ENCODE measurements at regions not wholly inside any gene's neighbourhood (a gene's known extent, or its start where the extent isn't known, plus 50 kb on each side); places are given as distances from the start of the nearest gene placed in this dataset.

- intact Hi-C loops (cut with micrococcal nuclease) = no loop called here
- Histone ChIP-seq H3K9me1 (replicated peaks; ENCODE audit: control insufficient read depth, extremely low read depth, insufficient read depth, low read length) (no peaks in the 10 kb centered on the region), H3K9me3 (replicated peaks; ENCODE audit: control insufficient read depth, insufficient read depth, low read length) (no peaks in the 10 kb centered on the region), H3K79me2 (ENCODE audit: control insufficient read depth, insufficient read depth, low read length) (no peaks in the 10 kb centered on the region), H3K27me3 (ENCODE audit: control insufficient read depth in 2 of 2, insufficient read depth in 2 of 2, low read length in 2 of 2) (no peaks in the 10 kb centered on the region), H3K4me3 (replicated peaks in 1 of 3; ENCODE audit: insufficient read depth in 1 of 3, low read depth in 1 of 3, low read length in 3 of 3) (no peak overlapping the region), H3K9ac (replicated peaks; ENCODE audit: extremely low read depth, insufficient read depth, low read length) (no peak overlapping the region), H4K20me1 (replicated peaks; ENCODE audit: control insufficient read depth, extremely low read depth, insufficient read depth, low read length) (no peaks in the 10 kb centered on the region), H3K4me1 (ENCODE audit: control insufficient read depth, extremely low read depth, insufficient read depth, low read length) (no peaks in the 10 kb centered on the region), H3K27ac (ENCODE audit: insufficient read depth, low read depth, low read length) (no peak overlapping the region), H3K36me3 (ENCODE audit: control insufficient read depth in 2 of 2, extremely low read depth in 1 of 2, insufficient read depth in 2 of 2, low read length in 2 of 2) (no peaks in the 10 kb centered on the region), H2AFZ (ENCODE audit: low read depth, low read length) (no peak overlapping the region), H3K4me2 (ENCODE audit: insufficient read depth, low read length) (no peak overlapping the region)
- ChIA-PET POLR2A (no interaction called here), CTCF (interaction anchor here (0.9 kb wide), 1 partner anchor 10 kb away, joined by 3 read pairs; no protein-coding TSS in a partner anchor)
- FAIRE-seq = no peak
- no peak for DNase-seq (ENCODE audit: low read depth, low spot score)
- dilution Hi-C loops (cut with MboI; ENCODE audit: extremely low pct_ligation_motif_present, low sequenced_read_pairs) = no loop called here
- BruUV-seq (replicated peaks) = no TSS peak
- no peak for TF ChIP-seq MYC (IDR thresholded peaks at IDR 0.05; ENCODE audit: low read depth, low read length)
Measured at GRCh38 chr9:31821583-31821982, 562.9 kb upstream of the ACO1 start.

- no peaks in the 10 kb centered on the region for H4K20me1 ChIP-seq (replicated peaks; ENCODE audit: control insufficient read depth, extremely low read depth, insufficient read depth, low read length)
- CTCF ChIA-PET = no interaction called here
- no peaks in the 10 kb centered on the region for H3K79me2 ChIP-seq (ENCODE audit: control insufficient read depth, insufficient read depth, low read length)
- H3K4me1 ChIP-seq (ENCODE audit: control insufficient read depth, extremely low read depth, insufficient read depth, low read length) = no peaks in the 10 kb centered on the region
- POLR2A ChIA-PET = no interaction called here
- no peaks in the 10 kb centered on the region for H3K9me1 ChIP-seq (replicated peaks; ENCODE audit: control insufficient read depth, extremely low read depth, insufficient read depth, low read length)
- no peaks in the 10 kb centered on the region for H3K27me3 ChIP-seq (ENCODE audit: control insufficient read depth in 2 of 2, insufficient read depth in 2 of 2, low read length in 2 of 2)
- intact Hi-C loops (cut with micrococcal nuclease) = no loop called here
- no peaks in the 10 kb centered on the region for H3K36me3 ChIP-seq (ENCODE audit: control insufficient read depth in 2 of 2, extremely low read depth in 1 of 2, insufficient read depth in 2 of 2, low read length in 2 of 2)
- H3K4me2 ChIP-seq (ENCODE audit: insufficient read depth, low read length) = no peak overlapping the region
- FAIRE-seq (no peak), DNase-seq (ENCODE audit: low read depth, low spot score) (no peak)
- no peaks in the 10 kb centered on the region for H3K9me3 ChIP-seq (replicated peaks; ENCODE audit: control insufficient read depth, insufficient read depth, low read length)
- dilution Hi-C loops (cut with MboI; ENCODE audit: extremely low pct_ligation_motif_present, low sequenced_read_pairs) = no loop called here
- H3K4me3 ChIP-seq (replicated peaks in 1 of 3; ENCODE audit: insufficient read depth in 1 of 3, low read depth in 1 of 3, low read length in 3 of 3) = no peak overlapping the region
- H2AFZ ChIP-seq (ENCODE audit: low read depth, low read length) = no peak overlapping the region
- TF ChIP-seq MAX (IDR thresholded peaks at IDR 0.05; ENCODE audit: insufficient read depth, insufficient read length) = no peak
- TF ChIP-seq POLR2AphosphoS5 (IDR thresholded peaks at IDR 0.05; ENCODE audit: insufficient read depth, low read depth, low read length) = no peak
- TF ChIP-seq EZH2 (IDR thresholded peaks at IDR 0.05; ENCODE audit: borderline replicate concordance, low read depth, low read length, severe bottlenecking) = no peak
- TF ChIP-seq FOS (IDR thresholded peaks at IDR 0.05; ENCODE audit: borderline replicate concordance, insufficient read depth, low read length) = no peak
- TF ChIP-seq MYC (IDR thresholded peaks at IDR 0.05; ENCODE audit: low read depth, low read length) = no peak
- no peak for TF ChIP-seq GATA2 (IDR thresholded peaks at IDR 0.05; ENCODE audit: insufficient read depth, insufficient read length, low read depth, low read length)
- no peak for TF ChIP-seq JUN (IDR thresholded peaks at IDR 0.05; ENCODE audit: borderline replicate concordance, insufficient read depth, insufficient read length, low read depth)
- no peak for TF ChIP-seq POLR2A (IDR thresholded peaks at IDR 0.05; ENCODE audit: low read depth, low read length)
- TF ChIP-seq CTCF (IDR thresholded peaks at IDR 0.05; ENCODE audit: extremely low read depth in 1 of 2, insufficient read depth in 1 of 2, low read depth in 1 of 2, low read length in 2 of 2) = no peak
- no peak overlapping the region for H3K9ac ChIP-seq (replicated peaks; ENCODE audit: extremely low read depth, insufficient read depth, low read length)
- no TSS peak for BruUV-seq (replicated peaks)
- H3K27ac ChIP-seq (ENCODE audit: insufficient read depth, low read depth, low read length) = no peak overlapping the region
Measured at GRCh38 chr9:31823365-31823764, 561.1 kb upstream of the ACO1 start.
